ENCODE measurements at regions not wholly inside any gene's neighbourhood (a gene's known extent, or its start where the extent isn't known, plus 50 kb on each side); places are given as distances from the start of the nearest gene placed in this dataset.
"Not testable (repeated sequence)": the region's sequence is repeated elsewhere in the genome, so short reads cannot be mapped to it uniquely, and the experiment has no call there.

GRCh38 chr3:196141866-196142201 is 59.9 kb upstream of the TFRC start:
- DNase-seq (ENCODE audit: low read depth, low spot score) = no peak
- POLR2A ChIA-PET = no interaction called here
- CTCF ChIA-PET = interaction anchor here (2.0 kb wide), 1 partner anchor 68 kb away, joined by 6 read pairs; no protein-coding TSS in a partner anchor
- TF ChIP-seq, protein P1, sequence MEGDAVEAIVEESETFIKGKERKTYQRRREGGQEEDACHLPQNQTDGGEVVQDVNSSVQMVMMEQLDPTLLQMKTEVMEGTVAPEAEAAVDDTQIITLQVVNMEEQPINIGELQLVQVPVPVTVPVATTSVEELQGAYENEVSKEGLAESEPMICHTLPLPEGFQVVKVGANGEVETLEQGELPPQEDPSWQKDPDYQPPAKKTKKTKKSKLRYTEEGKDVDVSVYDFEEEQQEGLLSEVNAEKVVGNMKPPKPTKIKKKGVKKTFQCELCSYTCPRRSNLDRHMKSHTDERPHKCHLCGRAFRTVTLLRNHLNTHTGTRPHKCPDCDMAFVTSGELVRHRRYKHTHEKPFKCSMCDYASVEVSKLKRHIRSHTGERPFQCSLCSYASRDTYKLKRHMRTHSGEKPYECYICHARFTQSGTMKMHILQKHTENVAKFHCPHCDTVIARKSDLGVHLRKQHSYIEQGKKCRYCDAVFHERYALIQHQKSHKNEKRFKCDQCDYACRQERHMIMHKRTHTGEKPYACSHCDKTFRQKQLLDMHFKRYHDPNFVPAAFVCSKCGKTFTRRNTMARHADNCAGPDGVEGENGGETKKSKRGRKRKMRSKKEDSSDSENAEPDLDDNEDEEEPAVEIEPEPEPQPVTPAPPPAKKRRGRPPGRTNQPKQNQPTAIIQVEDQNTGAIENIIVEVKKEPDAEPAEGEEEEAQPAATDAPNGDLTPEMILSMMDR (IDR thresholded peaks at IDR 0.05; ENCODE audit: insufficient read depth, low read length, missing control alignments) = no peak
- H3K4me3 ChIP-seq (ENCODE audit: low read depth, low read length) = no peak overlapping the region

- POLR2A ChIA-PET = no interaction called here
- no peak overlapping the region for H3K4me3 ChIP-seq (ENCODE audit: low read depth, low read length)
- DNase-seq (ENCODE audit: low read depth, low spot score) = no peak
- TF ChIP-seq, protein P1 (IDR thresholded peaks at IDR 0.05; ENCODE audit: insufficient read depth, low read length, missing control alignments) = no peak
- CTCF ChIA-PET = interaction anchor here (2.0 kb wide), 1 partner anchor 68 kb away, joined by 6 read pairs; no protein-coding TSS in a partner anchor
Measured at GRCh38 chr3:196141052-196141865, 59.4 kb upstream of the TFRC start.

- TF ChIP-seq, protein P1 (IDR thresholded peaks at IDR 0.05; ENCODE audit: insufficient read depth, low read length, missing control alignments) = no peak
- ChIA-PET CTCF (no interaction called here), POLR2A (no interaction called here)
- no peak overlapping the region for H3K4me3 ChIP-seq (ENCODE audit: low read depth, low read length)
- no peak for DNase-seq (ENCODE audit: low read depth, low spot score)
Measured at GRCh38 chr3:196140224-196140623, 58.3 kb upstream of the TFRC start.

- TF ChIP-seq, protein P1 (IDR thresholded peaks at IDR 0.05; ENCODE audit: insufficient read depth, low read length, missing control alignments) = no peak
- DNase-seq (ENCODE audit: low read depth, low spot score) = no peak
- CTCF ChIA-PET = no interaction called here
- POLR2A ChIA-PET = no interaction called here
- no peak overlapping the region for H3K4me3 ChIP-seq (ENCODE audit: low read depth, low read length)
Measured at GRCh38 chr3:196139281-196139680, 57.4 kb upstream of the TFRC start.

- no peak for DNase-seq (ENCODE audit: low read depth, low spot score)
- ChIA-PET POLR2A (no interaction called here), CTCF (interaction anchor here (1.3 kb wide), 1 partner anchor 65 kb away, joined by 5 read pairs; no protein-coding TSS in a partner anchor)
- no peak overlapping the region for H3K4me3 ChIP-seq (ENCODE audit: low read depth, low read length)
- TF ChIP-seq, protein P1 (IDR thresholded peaks at IDR 0.05; ENCODE audit: insufficient read depth, low read length, missing control alignments) = no peak
Measured at GRCh38 chr3:196138482-196139254, 56.8 kb upstream of the TFRC start.

GRCh38 chr3:196136640-196136989 is 54.7 kb upstream of the TFRC start:
- POLR2A ChIA-PET; DNase-seq (ENCODE audit: low read depth, low spot score); CTCF ChIA-PET; H3K4me3 ChIP-seq (ENCODE audit: low read depth, low read length): not testable (repeated sequence)
